ENCODE measurements at regions not wholly inside any gene's neighbourhood (a gene's known extent, or its start where the extent isn't known, plus 50 kb on each side); places are given as distances from the start of the nearest gene placed in this dataset.
A peak's percentile ranks its signal among the peaks of the same experiment; 100 is the strongest.

GRCh38 chr11:112398798-112399478 is 138.3 kb upstream of the PLET1 start:
- Histone ChIP-seq H3K4me2 (ENCODE audit: low read depth, low read length) (no peak overlapping the region), H3K9me3 (ENCODE audit: low read length) (no peaks in the 10 kb centered on the region), H3K4me1 (ENCODE audit: insufficient read depth, low read length) (peaks cover 14% of the 10 kb centered on the region), H4K20me1 (ENCODE audit: insufficient read depth, low read length) (no peaks in the 10 kb centered on the region), H3K4me3 (replicated peaks in 1 of 3; ENCODE audit: insufficient read depth in 1 of 3, low read depth in 2 of 3, low read length in 3 of 3) (no peak overlapping the region), H3K9ac (ENCODE audit: insufficient read depth, low read depth, low read length) (no peak overlapping the region), H3K79me2 (ENCODE audit: insufficient read depth, low read length) (no peaks in the 10 kb centered on the region), H3K36me3 (replicated peaks in 1 of 2; ENCODE audit: control insufficient read depth in 1 of 2, insufficient read depth in 2 of 2, low read length in 2 of 2) (no peaks in the 10 kb centered on the region), H2AFZ (ENCODE audit: low read length) (no peak overlapping the region), H3K27ac (ENCODE audit: extremely low read length, insufficient read depth, low read length) (no peak overlapping the region), H3K27me3 (ENCODE audit: control insufficient read depth in 1 of 2, insufficient read depth in 2 of 2, low read length in 2 of 2) (no peaks in the 10 kb centered on the region)
- 59% methylated on average over 9 of the region's 9 CpGs for WGBS (ENCODE audit: low lambda C conversion rate)
- no peak for ATAC-seq
- BruUV-seq (replicated peaks) = no TSS peak
- POLR2A ChIA-PET = no interaction called here
- intact Hi-C loops (cut with micrococcal nuclease; ENCODE audit: unreplicated experiment) (no loop called here), in situ Hi-C loops (cut with HindIII; ENCODE audit: extremely low pct_ligation_motif_present, low pct_unique_long_range_greater_than_20kb) (no loop called here)
- CTCF ChIA-PET (ENCODE audit: low intra/inter-chr PET ratio, low total read pairs) = no interaction called here
- DNase-seq (ENCODE audit: low spot score) = no peak
- FAIRE-seq = no peak
- TF ChIP-seq BRD4 (CRISPR knock-in tag; IDR thresholded peaks at IDR 0.05) (no peak), ZNF724P (CRISPR knock-in tag; IDR thresholded peaks at IDR 0.05; ENCODE audit: borderline replicate concordance) (no peak), CEBPB (IDR thresholded peaks at IDR 0.05; ENCODE audit: borderline replicate concordance, low read depth, low read length) (peak; percentile 71)
- TF ChIP-seq, protein P1, sequence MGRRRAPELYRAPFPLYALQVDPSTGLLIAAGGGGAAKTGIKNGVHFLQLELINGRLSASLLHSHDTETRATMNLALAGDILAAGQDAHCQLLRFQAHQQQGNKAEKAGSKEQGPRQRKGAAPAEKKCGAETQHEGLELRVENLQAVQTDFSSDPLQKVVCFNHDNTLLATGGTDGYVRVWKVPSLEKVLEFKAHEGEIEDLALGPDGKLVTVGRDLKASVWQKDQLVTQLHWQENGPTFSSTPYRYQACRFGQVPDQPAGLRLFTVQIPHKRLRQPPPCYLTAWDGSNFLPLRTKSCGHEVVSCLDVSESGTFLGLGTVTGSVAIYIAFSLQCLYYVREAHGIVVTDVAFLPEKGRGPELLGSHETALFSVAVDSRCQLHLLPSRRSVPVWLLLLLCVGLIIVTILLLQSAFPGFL (CRISPR knock-in tag; IDR thresholded peaks at IDR 0.05) = no peak

DNA sequence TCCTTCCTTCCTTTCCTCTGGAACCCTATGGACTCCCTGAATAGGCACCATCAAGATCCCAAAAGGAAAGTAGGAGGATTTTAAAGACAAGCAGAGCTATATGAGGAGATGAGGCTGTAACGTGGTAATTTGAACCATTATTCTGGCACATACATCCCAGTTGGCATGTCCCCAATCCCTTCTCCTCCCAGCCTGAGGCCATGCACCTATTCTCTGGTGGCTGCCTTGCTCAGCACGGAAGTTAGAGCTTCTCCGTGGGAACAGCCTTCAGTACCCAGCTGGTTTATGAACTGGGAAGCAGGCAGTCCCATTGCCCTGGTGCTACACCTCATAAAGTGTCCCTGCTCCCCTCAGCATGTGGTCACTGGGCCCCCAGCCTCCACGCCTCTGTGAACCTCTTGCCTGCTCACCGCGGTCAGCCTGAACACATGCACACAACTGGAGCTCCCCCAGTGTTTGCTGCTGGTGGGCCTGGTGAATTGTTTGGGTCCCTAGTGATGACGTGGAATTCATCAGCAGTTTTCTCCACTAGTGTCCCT is 139.9 kb upstream of the PLET1 start:
- Histone ChIP-seq H3K9ac (ENCODE audit: insufficient read depth, low read depth, low read length) (no peak overlapping the region), H3K36me3 (replicated peaks in 1 of 2; ENCODE audit: control insufficient read depth in 1 of 2, insufficient read depth in 2 of 2, low read length in 2 of 2) (no peaks in the 10 kb centered on the region), H3K9me3 (ENCODE audit: low read length) (no peaks in the 10 kb centered on the region), H3K27ac (ENCODE audit: extremely low read length, insufficient read depth, low read length) (no peak overlapping the region), H3K4me1 (ENCODE audit: insufficient read depth, low read length) (peaks cover 14% of the 10 kb centered on the region), H3K27me3 (ENCODE audit: control insufficient read depth in 1 of 2, insufficient read depth in 2 of 2, low read length in 2 of 2) (no peaks in the 10 kb centered on the region), H2AFZ (ENCODE audit: low read length) (no peak overlapping the region), H3K4me3 (replicated peaks in 1 of 3; ENCODE audit: insufficient read depth in 1 of 3, low read depth in 2 of 3, low read length in 3 of 3) (no peak overlapping the region), H3K4me2 (ENCODE audit: low read depth, low read length) (no peak overlapping the region), H4K20me1 (ENCODE audit: insufficient read depth, low read length) (no peaks in the 10 kb centered on the region), H3K79me2 (ENCODE audit: insufficient read depth, low read length) (no peaks in the 10 kb centered on the region)
- ATAC-seq = no peak
- BruUV-seq (replicated peaks) = no TSS peak
- in situ Hi-C loops (cut with HindIII; ENCODE audit: extremely low pct_ligation_motif_present, low pct_unique_long_range_greater_than_20kb) = no loop called here
- ChIA-PET CTCF (ENCODE audit: low intra/inter-chr PET ratio, low total read pairs) (no interaction called here), POLR2A (no interaction called here)
- intact Hi-C loops (cut with micrococcal nuclease; ENCODE audit: unreplicated experiment) = no loop called here
- DNase-seq (ENCODE audit: low spot score) = no peak
- TF ChIP-seq CREB1 (IDR thresholded peaks at IDR 0.05) (0 out of 2 replicates have a peak, but pooled peaks have one; percentile 55), CREB1 (CRISPR knock-in tag; IDR thresholded peaks at IDR 0.05) (no peak), RBM22 (optimal IDR thresholded peaks at IDR 0.05; ENCODE audit: low read length) (no peak)
- FAIRE-seq = no peak
- WGBS (ENCODE audit: low lambda C conversion rate) = 0% methylated on average over 3 of the region's 7 CpGs

All from HepG2 (cell line).